ENCODE measurements at regions not wholly inside any gene's neighbourhood (a gene's known extent, or its start where the extent isn't known, plus 50 kb on each side); places are given as distances from the start of the nearest gene placed in this dataset.

GRCh38 chr14:65999865-66000264 is 486.3 kb upstream of the CCDC196 start:
- Histone ChIP-seq H3K9ac (ENCODE audit: extremely low read depth, low read length, poor library complexity, severe bottlenecking) (no peak overlapping the region), H3K9me3 (ENCODE audit: control insufficient read depth, low read length) (peaks cover 59% of the 10 kb centered on the region), H3K27me3 (ENCODE audit: control insufficient read depth, insufficient read depth, low read length, poor library complexity, severe bottlenecking) (no peaks in the 10 kb centered on the region), H3K36me3 (ENCODE audit: control insufficient read depth, insufficient read depth, low read length) (no peaks in the 10 kb centered on the region), H3K4me1 (ENCODE audit: control insufficient read depth, insufficient read depth, low read length) (peaks cover 3% of the 10 kb centered on the region), H3K4me3 (ENCODE audit: low read length) (peak overlapping the region; percentile 36), H3K27ac (ENCODE audit: low read depth, low read length) (no peak overlapping the region)
- H3K9me3 Mint-ChIP-seq = peaks cover 81% of the 10 kb centered on the region
- H3K27me3 Mint-ChIP-seq (ENCODE audit: insufficient read depth) = peaks cover 7% of the 10 kb centered on the region
- 67 to 76% methylated on average over 1 of the region's 1 CpG for WGBS, 2 experiments (ENCODE audit: insufficient coverage in 1 of 2, insufficient read length in 1 of 2)
- peaks cover 12% of the 10 kb centered on the region for H3K36me3 Mint-ChIP-seq (ENCODE audit: low read depth)
- no peak for DNase-seq
- TF ChIP-seq, protein P1, sequence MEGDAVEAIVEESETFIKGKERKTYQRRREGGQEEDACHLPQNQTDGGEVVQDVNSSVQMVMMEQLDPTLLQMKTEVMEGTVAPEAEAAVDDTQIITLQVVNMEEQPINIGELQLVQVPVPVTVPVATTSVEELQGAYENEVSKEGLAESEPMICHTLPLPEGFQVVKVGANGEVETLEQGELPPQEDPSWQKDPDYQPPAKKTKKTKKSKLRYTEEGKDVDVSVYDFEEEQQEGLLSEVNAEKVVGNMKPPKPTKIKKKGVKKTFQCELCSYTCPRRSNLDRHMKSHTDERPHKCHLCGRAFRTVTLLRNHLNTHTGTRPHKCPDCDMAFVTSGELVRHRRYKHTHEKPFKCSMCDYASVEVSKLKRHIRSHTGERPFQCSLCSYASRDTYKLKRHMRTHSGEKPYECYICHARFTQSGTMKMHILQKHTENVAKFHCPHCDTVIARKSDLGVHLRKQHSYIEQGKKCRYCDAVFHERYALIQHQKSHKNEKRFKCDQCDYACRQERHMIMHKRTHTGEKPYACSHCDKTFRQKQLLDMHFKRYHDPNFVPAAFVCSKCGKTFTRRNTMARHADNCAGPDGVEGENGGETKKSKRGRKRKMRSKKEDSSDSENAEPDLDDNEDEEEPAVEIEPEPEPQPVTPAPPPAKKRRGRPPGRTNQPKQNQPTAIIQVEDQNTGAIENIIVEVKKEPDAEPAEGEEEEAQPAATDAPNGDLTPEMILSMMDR (conservative IDR thresholded peaks at IDR 0.05) = no peak
- H3K27ac Mint-ChIP-seq = no peak overlapping the region
- H3K4me1 Mint-ChIP-seq = no peaks in the 10 kb centered on the region
- no peak overlapping the region for H3K4me3 Mint-ChIP-seq

DNA sequence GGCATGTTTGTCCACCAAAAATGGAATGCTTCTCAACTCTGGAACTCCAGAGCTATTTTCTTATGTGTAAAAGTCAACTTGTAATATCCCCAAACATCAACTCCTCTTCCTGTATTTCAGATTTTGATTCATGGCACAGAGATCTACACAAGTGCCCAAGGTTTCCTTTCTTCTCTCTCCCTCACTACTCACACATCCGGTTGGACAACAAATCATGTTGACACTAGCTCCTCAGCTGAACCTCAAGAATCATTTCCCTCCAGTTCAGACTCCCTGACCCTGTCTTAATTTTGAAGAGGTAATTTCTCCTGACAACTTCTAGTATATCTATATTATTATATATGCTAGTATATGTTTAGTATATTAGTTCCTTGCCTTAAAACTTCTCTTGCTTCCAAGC is 485.4 kb upstream of the CCDC196 start:
- Histone ChIP-seq H3K9me3 (ENCODE audit: control insufficient read depth, low read length) (peaks cover 65% of the 10 kb centered on the region), H3K27ac (ENCODE audit: low read depth, low read length) (no peak overlapping the region), H3K9ac (ENCODE audit: extremely low read depth, low read length, poor library complexity, severe bottlenecking) (no peak overlapping the region), H3K4me3 (ENCODE audit: low read length) (peak overlapping the region; percentile 36), H3K4me1 (ENCODE audit: control insufficient read depth, insufficient read depth, low read length) (peaks cover 7% of the 10 kb centered on the region), H3K27me3 (ENCODE audit: control insufficient read depth, insufficient read depth, low read length, poor library complexity, severe bottlenecking) (no peaks in the 10 kb centered on the region), H3K36me3 (ENCODE audit: control insufficient read depth, insufficient read depth, low read length) (no peaks in the 10 kb centered on the region)
- H3K27me3 Mint-ChIP-seq (ENCODE audit: insufficient read depth) = peaks cover 7% of the 10 kb centered on the region
- H3K27ac Mint-ChIP-seq = no peak overlapping the region
- H3K9me3 Mint-ChIP-seq = peaks cover 80% of the 10 kb centered on the region
- 94 to 100% methylated on average over 1 of the region's 1 CpG for WGBS, 2 experiments (ENCODE audit: insufficient coverage in 1 of 2, insufficient read length in 1 of 2)
- DNase-seq = no peak
- H3K36me3 Mint-ChIP-seq (ENCODE audit: low read depth) = peaks cover 12% of the 10 kb centered on the region
- peaks cover 2% of the 10 kb centered on the region for H3K4me1 Mint-ChIP-seq
- H3K4me3 Mint-ChIP-seq = no peak overlapping the region
- TF ChIP-seq, protein P1 (conservative IDR thresholded peaks at IDR 0.05) = no peak

- WGBS, 2 experiments (ENCODE audit: insufficient coverage in 1 of 2, insufficient read length in 1 of 2) = 95% methylated on average over 2 of the region's 2 CpGs; no CpG with 5 or more reads in 1 of the 2 experiments
- TF ChIP-seq, protein P1 (conservative IDR thresholded peaks at IDR 0.05) = no peak
- Mint-ChIP-seq H3K9me3 (peaks cover 79% of the 10 kb centered on the region), H3K27ac (no peak overlapping the region), H3K4me3 (no peak overlapping the region), H3K27me3 (ENCODE audit: insufficient read depth) (peaks cover 7% of the 10 kb centered on the region), H3K36me3 (ENCODE audit: low read depth) (peaks cover 12% of the 10 kb centered on the region), H3K4me1 (peaks cover 7% of the 10 kb centered on the region)
- Histone ChIP-seq H3K4me3 (ENCODE audit: low read length) (peak overlapping the region; percentile 15), H3K4me1 (ENCODE audit: control insufficient read depth, insufficient read depth, low read length) (peaks cover 13% of the 10 kb centered on the region), H3K36me3 (ENCODE audit: control insufficient read depth, insufficient read depth, low read length) (no peaks in the 10 kb centered on the region), H3K27me3 (ENCODE audit: control insufficient read depth, insufficient read depth, low read length, poor library complexity, severe bottlenecking) (no peaks in the 10 kb centered on the region), H3K9me3 (ENCODE audit: control insufficient read depth, low read length) (peaks cover 65% of the 10 kb centered on the region), H3K27ac (ENCODE audit: low read depth, low read length) (no peak overlapping the region), H3K9ac (ENCODE audit: extremely low read depth, low read length, poor library complexity, severe bottlenecking) (no peak overlapping the region)
- no peak for DNase-seq
Measured at GRCh38 chr14:66001356-66001755, 484.8 kb upstream of the CCDC196 start.

All from endodermal cell (in vitro differentiated cells).